GM12878 (cell line): ENCODE measurements at regions not wholly inside any gene's neighbourhood (a gene's known extent, or its start where the extent isn't known, plus 50 kb on each side); places are given as distances from the start of the nearest gene placed in this dataset.

Experiments used
- CUX1 ChIP-seq: IDR thresholded peaks from 2 replicates; pipeline ENCODE4 v1.6.1; 2012; ENCODE audit warnings: improper control_type of control experiment, low read depth, low read length; ENCODE audit not compliant: insufficient replicate concordance
- ESRRA ChIP-seq: IDR thresholded peaks from 2 replicates; pipeline ENCODE4 v1.6.1; 2012; ENCODE audit warnings: mild to moderate bottlenecking, low read length, improper control_type of control experiment
- HDAC2 ChIP-seq: fragments of 200-600 bp; sonication (generic); IDR thresholded peaks from 2 replicates; pipeline ENCODE4 v1.6.1; 2017
- JUND ChIP-seq: IDR thresholded peaks from 2 replicates; pipeline ENCODE4 v1.6.1; 2012; ENCODE audit warnings: low read depth, mild to moderate bottlenecking, low read length, improper control_type of control experiment, moderate library complexity
- NKRF ChIP-seq: fragments of 450-650 bp; conservative IDR thresholded peaks from 2 replicates; pipeline ENCODE4 v1.6.1; 2017; ENCODE audit warnings: mild to moderate bottlenecking, moderate library complexity
- NRF1 ChIP-seq: conservative IDR thresholded peaks from 2 replicates; pipeline ENCODE4 v1.6.1; 2011; ENCODE audit warnings: mild to moderate bottlenecking, low read depth, low read length, improper control_type of control experiment
- STAT3 ChIP-seq: IDR thresholded peaks from 2 replicates; pipeline ENCODE4 v1.6.1; 2011; ENCODE audit warnings: low read depth, low read length, improper control_type of control experiment

GRCh38 chr11:43150697-43151096 is 161.1 kb upstream of the API5 start (continued):
- TF ChIP-seq CUX1, result no peak
- no peak for TF ChIP-seq NKRF
- TF ChIP-seq NRF1, result no peak
- no peak for TF ChIP-seq JUND
- no peak for TF ChIP-seq ESRRA
- no peak for TF ChIP-seq HDAC2
- TF ChIP-seq STAT3, result no peak
